Upper lobe of left lung (tissue), 4 donors: ENCODE measurements at regions not wholly inside any gene's neighbourhood (a gene's known extent, or its start where the extent isn't known, plus 50 kb on each side); places are given as distances from the start of the nearest gene placed in this dataset.

Experiments used
- EP300 ChIP-seq, 4 donors: sonication (generic); formaldehyde crosslinking; IDR thresholded peaks; one replicate each; pipeline ENCODE4 v1.5.1; 2017; ENCODE audit warnings: antibody characterized with exemption in 4 of 4, control low read depth in 2 of 4
- POLR2AphosphoS5 ChIP-seq, 2 donors: sonication (generic); formaldehyde crosslinking; IDR thresholded peaks; one replicate each; pipeline ENCODE4 v1.5.1; 2017; ENCODE audit warnings: antibody characterized with exemption in 2 of 2
- TF ChIP-seq, protein P1 (sequence below), 6 experiments: fragments of 450-650 bp in 4 of 6; fragments of 200-600 bp in 2 of 6; sonication (generic) in 2 of 6; IDR thresholded peaks; one replicate each; pipeline ENCODE4 v1.5.1; 2016 to 2019; ENCODE audit warnings: antibody characterized with exemption in 6 of 6

DNA sequence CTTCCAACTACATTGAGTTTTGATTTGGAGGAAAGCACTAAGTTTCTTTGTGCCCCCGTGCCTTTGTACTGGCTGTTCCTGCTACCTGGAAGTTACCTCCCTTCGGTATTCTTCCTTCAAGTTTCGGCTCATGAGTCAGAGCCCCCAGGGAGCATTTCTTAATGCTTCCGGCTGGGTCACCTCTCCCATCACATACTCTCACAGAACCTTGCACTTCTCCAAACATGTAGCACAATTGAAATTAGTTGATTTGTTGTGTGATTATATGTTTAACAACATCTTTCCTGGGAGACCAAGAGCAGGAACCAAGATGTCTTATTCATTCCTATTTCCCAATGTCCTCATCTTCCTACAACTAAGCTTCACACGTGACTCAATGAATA, 158.6 kb upstream of the CDH5 start:
- TF ChIP-seq EP300 (IDR thresholded peaks at IDR 0.05): no peak
- TF ChIP-seq, protein P1, sequence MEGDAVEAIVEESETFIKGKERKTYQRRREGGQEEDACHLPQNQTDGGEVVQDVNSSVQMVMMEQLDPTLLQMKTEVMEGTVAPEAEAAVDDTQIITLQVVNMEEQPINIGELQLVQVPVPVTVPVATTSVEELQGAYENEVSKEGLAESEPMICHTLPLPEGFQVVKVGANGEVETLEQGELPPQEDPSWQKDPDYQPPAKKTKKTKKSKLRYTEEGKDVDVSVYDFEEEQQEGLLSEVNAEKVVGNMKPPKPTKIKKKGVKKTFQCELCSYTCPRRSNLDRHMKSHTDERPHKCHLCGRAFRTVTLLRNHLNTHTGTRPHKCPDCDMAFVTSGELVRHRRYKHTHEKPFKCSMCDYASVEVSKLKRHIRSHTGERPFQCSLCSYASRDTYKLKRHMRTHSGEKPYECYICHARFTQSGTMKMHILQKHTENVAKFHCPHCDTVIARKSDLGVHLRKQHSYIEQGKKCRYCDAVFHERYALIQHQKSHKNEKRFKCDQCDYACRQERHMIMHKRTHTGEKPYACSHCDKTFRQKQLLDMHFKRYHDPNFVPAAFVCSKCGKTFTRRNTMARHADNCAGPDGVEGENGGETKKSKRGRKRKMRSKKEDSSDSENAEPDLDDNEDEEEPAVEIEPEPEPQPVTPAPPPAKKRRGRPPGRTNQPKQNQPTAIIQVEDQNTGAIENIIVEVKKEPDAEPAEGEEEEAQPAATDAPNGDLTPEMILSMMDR (IDR thresholded peaks at IDR 0.05): no peak
- no peak for TF ChIP-seq POLR2AphosphoS5 (IDR thresholded peaks at IDR 0.05)
